SK-N-SH treated with all-trans-retinoic acid at 6 μM for 48 hours (cell line): ENCODE measurements at regions not wholly inside any gene's neighbourhood (a gene's known extent, or its start where the extent isn't known, plus 50 kb on each side); places are given as distances from the start of the nearest gene placed in this dataset.

Source experiments
- BACH2 ChIP-seq: fragments of 250-450 bp; sonication (Bioruptor Pico); IDR thresholded peaks from 2 replicates; pipeline ENCODE4 v1.9.0; 2021; ENCODE audit warnings: mild to moderate bottlenecking, borderline replicate concordance
- ESRRG ChIP-seq: fragments of 250-450 bp; sonication (Bioruptor Pico); IDR thresholded peaks from 2 replicates; pipeline ENCODE4 v1.6.1; 2021; ENCODE audit warnings: mild to moderate bottlenecking
- GLIS3 ChIP-seq: fragments of 250-450 bp; sonication (Bioruptor Pico); IDR thresholded peaks from 2 replicates; pipeline ENCODE4 v1.5.0; 2020; ENCODE audit warnings: mild to moderate bottlenecking, moderate library complexity
- OSR1 ChIP-seq: fragments of 250-450 bp; sonication (Bioruptor Pico); IDR thresholded peaks from 2 replicates; pipeline ENCODE4 v1.8.0; 2022; ENCODE audit warnings: moderate library complexity, mild to moderate bottlenecking, inconsistent platforms
- RARB ChIP-seq: fragments of 250-450 bp; sonication (Bioruptor Pico); IDR thresholded peaks from 2 replicates; pipeline ENCODE4 v1.8.0; 2021; ENCODE audit warnings: mild to moderate bottlenecking, moderate library complexity
- ZFP3 ChIP-seq: fragments of 250-450 bp; sonication (Bioruptor Pico); IDR thresholded peaks from 2 replicates; pipeline ENCODE4 v1.5.0; 2020; ENCODE audit warnings: mild to moderate bottlenecking, moderate library complexity

DNA sequence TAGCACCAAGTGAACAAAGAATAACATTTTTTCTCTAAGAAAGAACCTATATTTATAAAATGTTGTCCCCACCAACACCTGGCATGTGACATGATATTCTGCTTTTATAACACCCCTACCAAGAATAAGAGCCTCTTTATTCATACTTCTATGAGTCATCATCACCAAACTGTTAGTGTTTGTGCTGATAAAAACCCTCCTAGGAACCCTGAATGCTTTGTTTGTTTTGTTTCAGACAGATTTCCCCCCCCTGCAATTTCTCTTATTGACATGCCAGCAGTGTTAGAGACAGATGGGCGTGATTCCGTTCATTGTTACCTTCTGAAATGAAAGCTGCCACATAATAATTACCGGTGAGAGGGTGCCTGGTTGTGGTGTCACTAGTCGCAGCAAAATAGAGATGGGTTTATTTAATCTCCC, 651.1 kb downstream of the SORCS1 start:
- no peak for TF ChIP-seq ZFP3
- no peak for TF ChIP-seq OSR1 (CRISPR knock-in tag)
- TF ChIP-seq BACH2 (CRISPR knock-in tag) = no peak
- TF ChIP-seq ESRRG (CRISPR knock-in tag) = no peak
- TF ChIP-seq GLIS3 (CRISPR knock-in tag) = no peak
- TF ChIP-seq RARB (CRISPR knock-in tag) = no peak
